GM13976 (cell line): ENCODE measurements at regions not wholly inside any gene's neighbourhood (a gene's known extent, or its start where the extent isn't known, plus 50 kb on each side); places are given as distances from the start of the nearest gene placed in this dataset.

Experiments used
- DNase-seq: peaks from one replicate; pipeline ENCODE4 v3.0.0; 2012; ENCODE audit warnings: low spot score
- CTCF ChIP-seq: IDR thresholded peaks from 2 replicates; pipeline ENCODE4 v1.5.1; 2012; ENCODE audit warnings: borderline replicate concordance, mild to moderate bottlenecking; ENCODE audit not compliant: insufficient read depth; ENCODE audit errors: extremely low read depth, missing control alignments, control extremely low read depth
- in situ Hi-C: fragments of 300-500 bp; cut with MboI; formaldehyde crosslinking; loops from one replicate; pipeline ENCODE4 v1.12.0; 2022; ENCODE audit warnings: low sequenced_read_pairs, mixed read lengths, inconsistent platforms; ENCODE audit not compliant: unreplicated experiment

- TF ChIP-seq CTCF = no peak
- DNase-seq = no peak
Measured at GRCh38 chr13:29924482-29925350, 74.3 kb upstream of the UBL3 start.

DNA sequence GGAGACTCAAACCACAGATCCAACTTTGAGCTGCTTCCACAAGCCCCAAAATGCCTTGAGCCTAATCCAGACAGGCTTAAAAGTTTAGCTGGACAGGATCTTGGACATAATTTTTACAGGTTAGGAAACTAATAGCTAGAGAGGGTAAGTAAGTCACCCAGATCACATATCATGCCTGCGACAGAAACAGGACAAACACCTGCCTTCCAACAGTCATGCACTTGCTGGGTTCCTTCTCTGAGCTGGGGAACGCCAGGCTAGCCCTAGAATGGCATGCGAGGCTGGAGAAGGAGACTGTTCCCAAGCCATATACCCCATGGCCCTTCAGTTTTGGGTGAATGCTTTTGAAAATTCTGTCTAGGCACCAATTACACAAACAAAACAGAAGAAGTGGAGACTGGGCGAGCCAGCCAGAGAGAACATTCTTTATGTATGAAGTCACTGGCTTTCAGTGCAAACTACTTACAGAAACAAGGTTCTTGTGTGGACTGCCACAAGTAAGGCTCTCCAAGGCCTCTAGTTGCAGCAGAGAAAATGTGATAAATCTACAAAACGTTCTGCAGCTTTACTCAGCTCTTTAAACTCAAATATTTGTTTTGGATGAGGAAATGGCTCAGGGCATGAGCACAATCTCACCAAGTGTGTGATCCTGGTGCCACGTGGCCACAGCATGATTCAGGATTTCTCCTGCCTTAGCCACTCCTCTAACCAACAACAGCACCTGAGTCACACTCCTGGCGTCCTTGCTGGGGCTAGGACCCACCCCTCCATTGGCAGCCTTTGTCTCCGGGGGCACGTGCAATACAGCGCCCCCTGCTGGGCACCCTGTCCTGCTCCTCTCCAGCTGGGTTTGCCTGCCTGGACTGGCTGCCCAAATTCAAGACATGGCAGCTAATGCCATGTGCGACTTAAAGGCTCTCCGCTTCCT is 73.4 kb upstream of the UBL3 start:
- peak; percentile 66 for TF ChIP-seq CTCF
- in situ Hi-C loops = no loop called here
- peak; percentile 64 for DNase-seq

More at GRCh38 chr13:29924482-29925350, 74.3 kb upstream of the UBL3 start:
- in situ Hi-C loops = no loop called here

- in situ Hi-C loops = no loop called here
Measured at GRCh38 chr13:29922896-29923295, 72.5 kb upstream of the UBL3 start.

GRCh38 chr13:29922281-29922821 is 71.9 kb upstream of the UBL3 start:
- in situ Hi-C loops = no loop called here
- no peak for TF ChIP-seq CTCF
- DNase-seq = no peak

More at GRCh38 chr13:29922896-29923295, 72.5 kb upstream of the UBL3 start:
- no peak for DNase-seq
- no peak for TF ChIP-seq CTCF

GRCh38 chr13:29921542-29921941 is 71.1 kb upstream of the UBL3 start:
- in situ Hi-C loops = no loop called here
- DNase-seq = no peak
- no peak for TF ChIP-seq CTCF

- in situ Hi-C loops = no loop called here
- no peak for TF ChIP-seq CTCF
Measured at GRCh38 chr13:29920025-29920643, 69.7 kb upstream of the UBL3 start.

More at GRCh38 chr13:29920025-29920643, 69.7 kb upstream of the UBL3 start:
- no peak for DNase-seq
